ENCODE measurements at regions not wholly inside any gene's neighbourhood (a gene's known extent, or its start where the extent isn't known, plus 50 kb on each side); places are given as distances from the start of the nearest gene placed in this dataset.

DNA sequence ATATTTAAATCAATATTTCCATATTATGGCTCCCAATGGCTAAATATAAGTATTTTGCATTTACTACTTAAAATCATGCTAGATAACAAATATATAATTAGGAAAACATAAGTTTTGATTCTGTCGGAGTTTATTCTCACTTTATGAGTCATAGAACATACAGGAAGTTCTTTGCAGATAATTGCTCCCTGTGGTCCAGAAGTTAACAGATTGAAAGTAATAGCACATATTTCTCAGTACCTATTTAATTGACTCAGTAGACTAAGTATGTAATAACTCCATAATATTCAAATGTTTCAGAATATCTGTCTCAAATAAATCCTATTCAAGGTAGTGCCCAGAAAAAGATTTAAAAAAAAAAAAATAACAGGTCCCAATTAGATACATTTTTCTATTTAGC lies 806.0 kb upstream of the ATXN7L3B start:
- no peak overlapping the region for H3K27ac Mint-ChIP-seq

DNA sequence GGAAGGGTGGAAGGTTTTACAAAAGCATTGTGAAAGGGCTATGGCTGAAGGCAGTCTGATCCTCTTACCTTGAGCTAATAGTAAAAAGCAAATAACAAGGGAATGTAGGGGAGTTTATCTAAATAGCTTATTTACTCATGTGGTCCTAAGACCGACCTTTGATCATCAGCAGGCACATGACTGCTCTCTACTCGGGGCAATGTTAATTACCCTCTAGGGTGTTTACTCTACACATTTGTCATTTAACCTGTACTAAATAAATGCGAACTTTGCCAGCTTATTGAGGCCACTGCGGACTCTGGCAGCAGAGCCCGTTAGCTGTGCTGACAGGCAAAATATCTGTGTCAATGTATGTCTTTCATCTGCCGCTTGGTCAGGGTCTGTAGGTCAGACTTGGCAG lies 768.3 kb upstream of the ATXN7L3B start:
- no peaks in the 10 kb centered on the region for H3K4me1 Mint-ChIP-seq
- Histone ChIP-seq H2AFZ (ENCODE audit: insufficient read depth, low read depth, low read length, poor library complexity, severe bottlenecking) (no peak overlapping the region), H3K4me2 (replicated peaks; ENCODE audit: low read depth, low read length, poor library complexity, severe bottlenecking) (no peak overlapping the region), H3K27me3 (replicated peaks in 1 of 4; ENCODE audit: control extremely low read depth in 1 of 4, control insufficient read depth in 3 of 4, insufficient read depth in 4 of 4, low read length in 3 of 4) (no peaks in the 10 kb centered on the region), H3K27ac (ENCODE audit: low read length in 2 of 2) (no peak overlapping the region), H3K9me3 (ENCODE audit: control extremely low read depth in 1 of 3, control insufficient read depth in 2 of 3, insufficient read depth in 1 of 3, low read length in 2 of 3) (no peaks in the 10 kb centered on the region), H4K20me1 (ENCODE audit: control insufficient read depth, insufficient read depth, low read length, poor library complexity, severe bottlenecking) (no peaks in the 10 kb centered on the region), H3K79me2 (ENCODE audit: control insufficient read depth, insufficient read depth, low read length) (no peaks in the 10 kb centered on the region), H3K9ac (ENCODE audit: low read length) (no peak overlapping the region), H3K4me3 (ENCODE audit: control extremely low read depth in 1 of 5, extremely low read depth in 1 of 5, insufficient read depth in 1 of 5, low read depth in 2 of 5, low read length in 4 of 5) (no peak overlapping the region), H3K36me3 (replicated peaks in 1 of 2; ENCODE audit: control extremely low read depth in 1 of 2, control insufficient read depth in 1 of 2, extremely low read depth in 1 of 2, insufficient read depth in 2 of 2, low read length in 1 of 2) (no peaks in the 10 kb centered on the region), H3K4me1 (ENCODE audit: control insufficient read depth in 2 of 2, insufficient read depth in 2 of 2, low read length in 2 of 2) (no peaks in the 10 kb centered on the region)
- H3K27me3 Mint-ChIP-seq = no peaks in the 10 kb centered on the region
- TF ChIP-seq, protein P1, sequence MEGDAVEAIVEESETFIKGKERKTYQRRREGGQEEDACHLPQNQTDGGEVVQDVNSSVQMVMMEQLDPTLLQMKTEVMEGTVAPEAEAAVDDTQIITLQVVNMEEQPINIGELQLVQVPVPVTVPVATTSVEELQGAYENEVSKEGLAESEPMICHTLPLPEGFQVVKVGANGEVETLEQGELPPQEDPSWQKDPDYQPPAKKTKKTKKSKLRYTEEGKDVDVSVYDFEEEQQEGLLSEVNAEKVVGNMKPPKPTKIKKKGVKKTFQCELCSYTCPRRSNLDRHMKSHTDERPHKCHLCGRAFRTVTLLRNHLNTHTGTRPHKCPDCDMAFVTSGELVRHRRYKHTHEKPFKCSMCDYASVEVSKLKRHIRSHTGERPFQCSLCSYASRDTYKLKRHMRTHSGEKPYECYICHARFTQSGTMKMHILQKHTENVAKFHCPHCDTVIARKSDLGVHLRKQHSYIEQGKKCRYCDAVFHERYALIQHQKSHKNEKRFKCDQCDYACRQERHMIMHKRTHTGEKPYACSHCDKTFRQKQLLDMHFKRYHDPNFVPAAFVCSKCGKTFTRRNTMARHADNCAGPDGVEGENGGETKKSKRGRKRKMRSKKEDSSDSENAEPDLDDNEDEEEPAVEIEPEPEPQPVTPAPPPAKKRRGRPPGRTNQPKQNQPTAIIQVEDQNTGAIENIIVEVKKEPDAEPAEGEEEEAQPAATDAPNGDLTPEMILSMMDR (IDR thresholded peaks at IDR 0.05) = no peak
- H3K9me3 Mint-ChIP-seq (ENCODE audit: insufficient read depth) = peaks cover 4% of the 10 kb centered on the region
- WGBS (ENCODE audit: insufficient coverage) = 100% methylated on average over 5 of the region's 6 CpGs
- no peak overlapping the region for H3K27ac Mint-ChIP-seq
- ChIA-PET POLR2A (no interaction called here), CTCF (no interaction called here)
- DNase-seq = no peak
- no peak for ATAC-seq (ENCODE audit: low read depth)
- no peak overlapping the region for H3K4me3 Mint-ChIP-seq
- intact Hi-C loops (cut with micrococcal nuclease) = no loop called here

More for the DNA sequence above, 806.0 kb upstream of the ATXN7L3B start:
- TF ChIP-seq EZH2 (IDR thresholded peaks at IDR 0.05; ENCODE audit: borderline replicate concordance, insufficient read depth, low read depth, low read length, poor library complexity, severe bottlenecking) = no peak
- TF ChIP-seq, protein P1 (IDR thresholded peaks at IDR 0.05) = no peak
- WGBS (ENCODE audit: insufficient coverage) = no CpG with 5 or more reads among the region's 1 CpG
- Histone ChIP-seq H3K4me2 (replicated peaks; ENCODE audit: low read depth, low read length, poor library complexity, severe bottlenecking) (no peak overlapping the region), H3K4me3 (ENCODE audit: control extremely low read depth in 1 of 5, extremely low read depth in 1 of 5, insufficient read depth in 1 of 5, low read depth in 2 of 5, low read length in 4 of 5) (no peak overlapping the region), H3K9ac (ENCODE audit: low read length) (no peak overlapping the region), H3K4me1 (ENCODE audit: control insufficient read depth in 2 of 2, insufficient read depth in 2 of 2, low read length in 2 of 2) (no peaks in the 10 kb centered on the region), H4K20me1 (ENCODE audit: control insufficient read depth, insufficient read depth, low read length, poor library complexity, severe bottlenecking) (no peaks in the 10 kb centered on the region), H3K9me3 (ENCODE audit: control extremely low read depth in 1 of 3, control insufficient read depth in 2 of 3, insufficient read depth in 1 of 3, low read length in 2 of 3) (peaks cover 0 to 4% (median 1%) of the 10 kb centered on the region in 3 donors), H2AFZ (ENCODE audit: insufficient read depth, low read depth, low read length, poor library complexity, severe bottlenecking) (no peak overlapping the region), H3K79me2 (ENCODE audit: control insufficient read depth, insufficient read depth, low read length) (no peaks in the 10 kb centered on the region), H3K36me3 (replicated peaks in 1 of 2; ENCODE audit: control extremely low read depth in 1 of 2, control insufficient read depth in 1 of 2, extremely low read depth in 1 of 2, insufficient read depth in 2 of 2, low read length in 1 of 2) (no peaks in the 10 kb centered on the region), H3K27me3 (replicated peaks in 1 of 4; ENCODE audit: control extremely low read depth in 1 of 4, control insufficient read depth in 3 of 4, insufficient read depth in 4 of 4, low read length in 3 of 4) (no peaks in the 10 kb centered on the region), H3K27ac (ENCODE audit: low read length in 2 of 2) (no peak overlapping the region)
- DNase-seq (no peak), ATAC-seq (ENCODE audit: low read depth) (no peak)
- Mint-ChIP-seq H3K4me3 (no peak overlapping the region), H3K27me3 (no peaks in the 10 kb centered on the region), H3K4me1 (no peaks in the 10 kb centered on the region), H3K9me3 (ENCODE audit: insufficient read depth) (peaks cover 3% of the 10 kb centered on the region)
- ChIA-PET CTCF (no interaction called here), POLR2A (no interaction called here)
- intact Hi-C loops (cut with micrococcal nuclease) = no loop called here

All from B cell (primary cell).